GM12878 (cell line): ENCODE measurements at regions not wholly inside any gene's neighbourhood (a gene's known extent, or its start where the extent isn't known, plus 50 kb on each side); places are given as distances from the start of the nearest gene placed in this dataset.

Source experiments
- ATAC-seq: fragments of 200-7000 bp; cut with Tn5 transposase; 3 replicates; pipeline ENCODE4 v1.9.1; 2020; ENCODE audit warnings: mild to moderate bottlenecking, moderate library complexity
- BruUV-seq: library from RNA; stranded (reverse); fragments of 400-500 nt; replicated peaks from 2 replicates; lab custom pipeline; 2021; lab: Mats Ljungman, UMichigan
- CTCF ChIA-PET: fragments of 300-600 bp; sonication (Branson Sonifier 250); formaldehyde crosslinking; extraction: SDS; loops from one replicate; lab custom pipeline; 2021; ENCODE audit warnings: inconsistent platforms; lab: Yijun Ruan, JAX
- POLR2A ChIA-PET: fragments of 350-600 bp; formaldehyde crosslinking; extraction: SDS; loops from one replicate; lab custom pipeline; 2021; ENCODE audit warnings: inconsistent platforms; lab: Charles Lee
- RAD21 ChIA-PET: fragments of 300-600 bp; sonication (Branson Sonifier 250); formaldehyde crosslinking; loops from one replicate; lab custom pipeline; 2023; ENCODE audit warnings: antibody characterized with exemption; ENCODE audit not compliant: unreplicated experiment; lab: Charles Lee
- SMC1A ChIA-PET: fragments of 300-600 bp; sonication (Branson Sonifier 250); formaldehyde crosslinking; loops from one replicate; lab custom pipeline; 2023; ENCODE audit not compliant: unreplicated experiment, uncharacterized antibody; lab: Charles Lee
- DNase-seq: peaks from one replicate; pipeline ENCODE4 v3.0.0-alpha.2; 2011; ENCODE audit warnings: low read depth, low spot score
- FAIRE-seq: peaks from 3 replicates; lab custom pipeline; 2011; peaks lifted over from hg19 to GRCh38; lab: Jason Lieb, UNC
- H2AFZ ChIP-seq: 2 replicates; pipeline ENCODE4 v1.6.0; 2011; ENCODE audit warnings: low read depth, low read length, control low read depth; ENCODE audit not compliant: control insufficient read depth
- H3K27ac ChIP-seq: 2 replicates; pipeline ENCODE4 v1.5.1; 2011; ENCODE audit warnings: control low read depth; ENCODE audit not compliant: control insufficient read depth, insufficient read depth
- H3K27me3 ChIP-seq, 2 experiments: replicated peaks in 1 of 2; 2 replicates each; pipeline versions ENCODE4 v1.6.0 to v1.6.1; 2011; ENCODE audit warnings: low read length in 1 of 2; ENCODE audit not compliant: control insufficient read depth in 2 of 2, insufficient read depth in 2 of 2
- H3K36me3 ChIP-seq, 2 experiments: 2 replicates each; pipeline ENCODE4 v1.5.1; 2011; ENCODE audit warnings: low read length in 1 of 2; ENCODE audit not compliant: control insufficient read depth in 2 of 2, insufficient read depth in 2 of 2
- H3K4me1 ChIP-seq: 2 replicates; pipeline ENCODE4 v1.6.1; 2011; ENCODE audit warnings: mild to moderate bottlenecking, low read length, moderate library complexity, mixed read lengths; ENCODE audit not compliant: control insufficient read depth, insufficient read depth
- H3K4me2 ChIP-seq: 2 replicates; pipeline ENCODE4 v1.6.0; 2011; ENCODE audit warnings: control low read depth; ENCODE audit not compliant: control insufficient read depth, insufficient read depth
- H3K4me3 ChIP-seq: fragments of 200-600 bp; sonication (generic); 2 replicates; pipeline ENCODE4 v1.5.1; 2016
- H3K79me2 ChIP-seq: 2 replicates; pipeline ENCODE4 v1.6.0; 2011; ENCODE audit warnings: low read length; ENCODE audit not compliant: control insufficient read depth, insufficient read depth
- H3K9ac ChIP-seq: 2 replicates; pipeline ENCODE4 v1.8.0; 2011; ENCODE audit warnings: low read length, control low read depth, mixed read lengths; ENCODE audit not compliant: control insufficient read depth, insufficient read depth
- H3K9me3 ChIP-seq: replicated peaks from 3 replicates; pipeline ENCODE4 v1.5.1; 2011; ENCODE audit warnings: mild to moderate bottlenecking, low read length; ENCODE audit not compliant: control insufficient read depth, insufficient read depth
- H4K20me1 ChIP-seq: 2 replicates; pipeline ENCODE4 v1.6.0; 2011; ENCODE audit not compliant: control insufficient read depth, insufficient read depth
- ATF3 ChIP-seq: IDR thresholded peaks from 2 replicates; pipeline ENCODE4 v1.6.1; 2011; ENCODE audit warnings: low read depth, mild to moderate bottlenecking, low read length, moderate library complexity, borderline replicate concordance; ENCODE audit errors: extremely low read depth
- BMI1 ChIP-seq: fragments of 450-650 bp; IDR thresholded peaks from 2 replicates; pipeline ENCODE4 v1.6.1; 2016; ENCODE audit warnings: mild to moderate bottlenecking, moderate library complexity, borderline replicate concordance
- CHD2 ChIP-seq: IDR thresholded peaks from 2 replicates; pipeline ENCODE4 v1.6.1; 2011; ENCODE audit warnings: low read depth, low read length, improper control_type of control experiment, borderline replicate concordance
- ETV6 ChIP-seq, 2 experiments: fragments of 450-650 bp in 1 of 2; IDR thresholded peaks in 1 of 2; conservative IDR thresholded peaks in 1 of 2; 2 replicates each; pipeline ENCODE4 v1.6.1; 2014; ENCODE audit warnings: antibody characterized with exemption in 1 of 2, borderline replicate concordance in 1 of 2, low read depth in 1 of 2, mild to moderate bottlenecking in 1 of 2, moderate library complexity in 1 of 2
- HDAC6 ChIP-seq: fragments of 200-600 bp; sonication (generic); IDR thresholded peaks from one replicate; pipeline ENCODE4 v1.8.0; 2017; ENCODE audit warnings: antibody characterized with exemption; ENCODE audit not compliant: unreplicated experiment
- NKRF ChIP-seq: fragments of 450-650 bp; conservative IDR thresholded peaks from 2 replicates; pipeline ENCODE4 v1.6.1; 2017; ENCODE audit warnings: mild to moderate bottlenecking, moderate library complexity
- SKIL ChIP-seq: fragments of 450-650 bp; IDR thresholded peaks from 2 replicates; pipeline ENCODE4 v1.6.1; 2017; ENCODE audit warnings: mild to moderate bottlenecking, low read depth, inconsistent platforms; ENCODE audit not compliant: poor library complexity, severe bottlenecking
- SMAD1 ChIP-seq: fragments of 450-650 bp; IDR thresholded peaks from 2 replicates; pipeline ENCODE4 v1.6.1; 2018; ENCODE audit warnings: mild to moderate bottlenecking, low read depth; ENCODE audit not compliant: partially characterized antibody
- SMAD5 ChIP-seq: IDR thresholded peaks from 2 replicates; pipeline ENCODE4 v1.6.1; 2016; ENCODE audit warnings: antibody characterized with exemption, low read depth
- TCF3 ChIP-seq: IDR thresholded peaks from 2 replicates; pipeline ENCODE4 v1.6.1; 2012; ENCODE audit warnings: low read depth, mild to moderate bottlenecking, low read length, borderline replicate concordance; ENCODE audit not compliant: insufficient read depth
- USF1 ChIP-seq: IDR thresholded peaks from 2 replicates; pipeline ENCODE4 v1.6.1; 2011; ENCODE audit warnings: borderline replicate concordance, low read depth, mild to moderate bottlenecking, moderate library complexity, mixed read lengths, low read length; ENCODE audit not compliant: insufficient read depth; ENCODE audit errors: extremely low read length
- ZBTB33 ChIP-seq: fragments of 450-650 bp; IDR thresholded peaks from 2 replicates; pipeline ENCODE4 v1.6.1; 2017; ENCODE audit warnings: mild to moderate bottlenecking
- WGBS: methylation state at CpG from one replicate; pipeline ENCODE4 v1.1.6; 2016; ENCODE audit warnings: low lambda C conversion rate; ENCODE audit not compliant: insufficient replicate concordance, insufficient coverage; ENCODE audit errors: missing lambda C conversion rate; 5-methylcytosine and 5-hydroxymethylcytosine counted together
- in situ Hi-C: fragments of 300-500 bp; cut with MboI; formaldehyde crosslinking; loops from 9 replicates; pipeline ENCODE4 v1.14.3; 2018; ENCODE audit warnings: mixed read lengths
- intact Hi-C: fragments of 100-400 bp; cut with micrococcal nuclease; formaldehyde crosslinking; loops from one replicate; pipeline ENCODE4 v1.14.2; 2022; ENCODE audit not compliant: unreplicated experiment

GRCh38 chr12:30046376-30046775 lies 262.6 kb upstream of the TMTC1 start:
- in situ Hi-C loops (no loop called here), intact Hi-C loops (no loop called here)
- FAIRE-seq (no peak), DNase-seq (no peak), ATAC-seq (no peak)
- Histone ChIP-seq H3K4me1 (no peaks in the 10 kb centered on the region), H3K27ac (no peak overlapping the region), H3K4me2 (no peak overlapping the region), H3K27me3 (no peaks in the 10 kb centered on the region; a peak in 1 of 4 replicates), H3K9me3 (no peaks in the 10 kb centered on the region), H4K20me1 (no peaks in the 10 kb centered on the region), H3K36me3 (no peaks in the 10 kb centered on the region), H2AFZ (no peak overlapping the region), H3K4me3 (no peak overlapping the region), H3K79me2 (no peaks in the 10 kb centered on the region), H3K9ac (no peak overlapping the region)
- TF ChIP-seq HDAC6 (no peak), SMAD1 (no peak), ETV6 (conservative IDR thresholded peaks at IDR 0.05 in 1 of 2, IDR thresholded peaks at IDR 0.05 in 1 of 2; ENCODE audit: borderline replicate concordance in 1 of 2, low read depth in 1 of 2) (no peak), NKRF (no peak), SKIL (no peak), ATF3 (no peak), TCF3 (no peak), SMAD5 (no peak), BMI1 (no peak), CHD2 (no peak), ZBTB33 (no peak), USF1 (no peak)
- no TSS peak for BruUV-seq
- ChIA-PET POLR2A (no interaction called here), RAD21 (no interaction called here), SMC1A (interaction anchor here (0.6 kb wide), 1 partner anchor 906 kb away, joined by 3 read pairs; no protein-coding TSS in a partner anchor), CTCF (no interaction called here)
- 5% methylated on average over 2 of the region's 2 CpGs for WGBS
